Caco-2 (cell line): ENCODE measurements at regions not wholly inside any gene's neighbourhood (a gene's known extent, or its start where the extent isn't known, plus 50 kb on each side); places are given as distances from the start of the nearest gene placed in this dataset.
"Not testable (repeated sequence)": the region's sequence is repeated elsewhere in the genome, so short reads cannot be mapped to it uniquely, and the experiment has no call there.

Source experiments
- BruUV-seq: library from RNA; stranded (reverse); fragments of 400-500 nt; replicated peaks from 2 replicates; lab custom pipeline; 2021; lab: Mats Ljungman, UMichigan
- CTCF ChIA-PET: fragments of 300-600 bp; sonication (Branson Sonifier 250); formaldehyde crosslinking; loops from one replicate; lab custom pipeline; 2022; ENCODE audit warnings: antibody characterized with exemption; lab: Charles Lee
- POLR2A ChIA-PET: fragments of 300-600 bp; sonication (Branson Sonifier 250); formaldehyde crosslinking; loops from one replicate; lab custom pipeline; 2022; ENCODE audit warnings: antibody characterized with exemption; lab: Charles Lee
- DNase-seq, 2 experiments: peaks; one replicate each; pipeline versions ENCODE4 v3.0.0 to v3.0.0-alpha.2; 2020 to 2022
- H3K27me3 ChIP-seq: replicated peaks from 2 replicates; pipeline ENCODE4 v1.6.0; 2011; ENCODE audit warnings: low read length; ENCODE audit not compliant: control insufficient read depth, insufficient read depth
- H3K36me3 ChIP-seq: 2 replicates; pipeline ENCODE4 v1.5.1; 2011; ENCODE audit warnings: low read length; ENCODE audit not compliant: control insufficient read depth, insufficient read depth
- H3K4me1 ChIP-seq: fragments of 250-450 bp; sonication (Bioruptor Pico); 2 replicates; pipeline ENCODE4 v1.5.1; 2020; ENCODE audit warnings: mild to moderate bottlenecking
- H3K4me3 ChIP-seq: 2 replicates; pipeline ENCODE4 v1.5.1; 2011; ENCODE audit warnings: low read depth, mild to moderate bottlenecking, control low read depth, low read length
- H3K9me3 ChIP-seq: fragments of 250-450 bp; sonication (Bioruptor Pico); 2 replicates; pipeline ENCODE4 v1.5.1; 2020; ENCODE audit warnings: mild to moderate bottlenecking, moderate library complexity
- H3K27ac Mint-ChIP-seq: one replicate; pipeline ENCODE4 v1.8.0; 2022; ENCODE audit warnings: mixed read lengths; ENCODE audit not compliant: unreplicated experiment
- H3K27me3 Mint-ChIP-seq: one replicate; pipeline ENCODE4 v1.8.0; 2022; ENCODE audit warnings: mixed read lengths; ENCODE audit not compliant: insufficient read depth, unreplicated experiment
- H3K36me3 Mint-ChIP-seq: one replicate; pipeline ENCODE4 v1.8.0; 2022; ENCODE audit warnings: mild to moderate bottlenecking, mixed read lengths; ENCODE audit not compliant: insufficient read depth, unreplicated experiment
- H3K4me1 Mint-ChIP-seq: one replicate; pipeline ENCODE4 v1.8.0; 2022; ENCODE audit warnings: low read depth, mixed read lengths; ENCODE audit not compliant: unreplicated experiment
- H3K4me3 Mint-ChIP-seq: one replicate; pipeline ENCODE4 v1.8.0; 2022; ENCODE audit warnings: mild to moderate bottlenecking, moderate library complexity, mixed read lengths; ENCODE audit not compliant: unreplicated experiment
- H3K9me3 Mint-ChIP-seq: one replicate; pipeline ENCODE4 v1.8.0; 2022; ENCODE audit warnings: mixed read lengths; ENCODE audit not compliant: unreplicated experiment
- intact Hi-C: fragments of 100-400 bp; cut with micrococcal nuclease; formaldehyde crosslinking; loops from one replicate; pipeline ENCODE4 v1.10.0; 2022; ENCODE audit not compliant: unreplicated experiment
- TF ChIP-seq, protein P1 (sequence below), 2 experiments: fragments of 200-600 bp in 1 of 2; IDR thresholded peaks; 1 replicate in 1 of 2; 2 replicates in 1 of 2; pipeline versions ENCODE4 v1.5.1 to v1.8.0; 2011 to 2022; ENCODE audit warnings: antibody characterized with exemption in 1 of 2, control low read depth in 1 of 2, inconsistent platforms in 1 of 2, low read depth in 1 of 2, low read length in 1 of 2, mild to moderate bottlenecking in 1 of 2, moderate library complexity in 1 of 2; ENCODE audit not compliant: insufficient read depth in 1 of 2, severe bottlenecking in 1 of 2, unreplicated experiment in 1 of 2

DNA sequence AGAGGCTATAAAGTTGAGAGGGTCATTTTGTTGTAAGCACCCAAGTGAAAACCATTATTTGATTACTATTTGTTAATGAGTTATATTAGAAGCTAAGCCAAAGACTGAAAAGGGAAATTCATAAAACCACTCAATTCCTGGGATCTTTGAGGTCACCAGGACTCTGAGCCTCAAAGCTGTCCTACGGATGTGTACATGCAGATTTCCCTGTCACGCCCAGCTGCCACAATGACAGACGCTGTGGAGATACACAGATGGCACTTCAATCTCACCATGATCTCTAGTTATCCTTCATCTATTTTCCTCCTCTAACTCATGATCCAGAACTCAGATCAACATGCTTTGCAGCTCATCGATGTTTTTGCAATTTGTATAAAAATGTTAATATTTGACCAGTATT lies 403.5 kb upstream of the MIR17HG start:
- Histone ChIP-seq H3K27me3 (no peaks in the 10 kb centered on the region), H3K4me1 (no peaks in the 10 kb centered on the region), H3K4me3 (no peak overlapping the region), H3K9me3 (no peaks in the 10 kb centered on the region), H3K36me3 (no peaks in the 10 kb centered on the region)
- no peaks in the 10 kb centered on the region for H3K9me3 Mint-ChIP-seq
- no peak overlapping the region for H3K4me3 Mint-ChIP-seq
- BruUV-seq, result no TSS peak
- intact Hi-C loops, result no loop called here
- POLR2A ChIA-PET, result no interaction called here
- no peak for DNase-seq
- H3K27me3 Mint-ChIP-seq, result peaks cover 9% of the 10 kb centered on the region
- no peaks in the 10 kb centered on the region for H3K4me1 Mint-ChIP-seq
- no peak overlapping the region for H3K27ac Mint-ChIP-seq
- CTCF ChIA-PET, result no interaction called here
- TF ChIP-seq, protein P1, sequence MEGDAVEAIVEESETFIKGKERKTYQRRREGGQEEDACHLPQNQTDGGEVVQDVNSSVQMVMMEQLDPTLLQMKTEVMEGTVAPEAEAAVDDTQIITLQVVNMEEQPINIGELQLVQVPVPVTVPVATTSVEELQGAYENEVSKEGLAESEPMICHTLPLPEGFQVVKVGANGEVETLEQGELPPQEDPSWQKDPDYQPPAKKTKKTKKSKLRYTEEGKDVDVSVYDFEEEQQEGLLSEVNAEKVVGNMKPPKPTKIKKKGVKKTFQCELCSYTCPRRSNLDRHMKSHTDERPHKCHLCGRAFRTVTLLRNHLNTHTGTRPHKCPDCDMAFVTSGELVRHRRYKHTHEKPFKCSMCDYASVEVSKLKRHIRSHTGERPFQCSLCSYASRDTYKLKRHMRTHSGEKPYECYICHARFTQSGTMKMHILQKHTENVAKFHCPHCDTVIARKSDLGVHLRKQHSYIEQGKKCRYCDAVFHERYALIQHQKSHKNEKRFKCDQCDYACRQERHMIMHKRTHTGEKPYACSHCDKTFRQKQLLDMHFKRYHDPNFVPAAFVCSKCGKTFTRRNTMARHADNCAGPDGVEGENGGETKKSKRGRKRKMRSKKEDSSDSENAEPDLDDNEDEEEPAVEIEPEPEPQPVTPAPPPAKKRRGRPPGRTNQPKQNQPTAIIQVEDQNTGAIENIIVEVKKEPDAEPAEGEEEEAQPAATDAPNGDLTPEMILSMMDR (IDR thresholded peaks at IDR 0.05; ENCODE audit: insufficient read depth in 1 of 2, low read depth in 1 of 2, low read length in 1 of 2, severe bottlenecking in 1 of 2, unreplicated experiment in 1 of 2), result no peak
- no peaks in the 10 kb centered on the region for H3K36me3 Mint-ChIP-seq

DNA sequence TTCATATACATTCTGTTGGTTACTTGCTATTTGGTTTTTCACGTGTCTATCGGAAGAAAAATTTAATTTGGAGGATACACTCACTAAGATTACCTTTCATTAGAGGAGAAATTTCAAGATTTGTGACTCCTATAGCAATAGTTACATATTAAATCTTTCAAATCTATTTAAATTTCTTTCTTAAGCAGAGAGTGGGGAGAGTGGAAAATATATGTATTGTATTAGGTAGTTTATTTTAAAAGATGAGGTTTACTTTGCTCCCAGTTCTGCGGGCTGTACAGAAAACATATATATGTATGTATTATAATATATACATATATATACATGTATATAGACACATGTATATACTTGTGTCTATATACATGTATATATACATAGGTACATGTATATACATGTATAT lies 402.3 kb upstream of the MIR17HG start:
- H3K4me1 ChIP-seq, intact Hi-C loops, POLR2A ChIA-PET, H3K4me3 ChIP-seq, DNase-seq, H3K9me3 Mint-ChIP-seq, H3K4me1 Mint-ChIP-seq, H3K9me3 ChIP-seq, H3K27me3 Mint-ChIP-seq, CTCF ChIA-PET, H3K27ac Mint-ChIP-seq, BruUV-seq, H3K27me3 ChIP-seq, H3K4me3 Mint-ChIP-seq, H3K36me3 ChIP-seq, H3K36me3 Mint-ChIP-seq: not testable (repeated sequence)

DNA sequence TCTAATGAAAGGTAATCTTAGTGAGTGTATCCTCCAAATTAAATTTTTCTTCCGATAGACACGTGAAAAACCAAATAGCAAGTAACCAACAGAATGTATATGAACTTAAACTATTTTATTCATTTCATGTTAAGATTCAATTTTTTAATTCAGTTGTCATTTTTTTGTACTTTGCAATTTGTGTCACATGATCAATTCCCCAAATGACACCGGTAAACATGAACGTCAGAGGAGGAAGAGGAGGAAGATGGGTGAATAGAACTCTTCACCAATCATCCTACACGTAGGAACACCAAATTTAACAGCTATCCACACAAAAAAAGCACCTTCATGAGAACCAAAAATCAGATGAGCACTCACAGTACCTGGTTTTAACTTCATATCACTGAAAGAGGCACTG lies 401.4 kb upstream of the MIR17HG start:
- H3K27me3 ChIP-seq, H3K4me3 ChIP-seq, H3K27ac Mint-ChIP-seq, intact Hi-C loops, H3K36me3 ChIP-seq, H3K4me1 Mint-ChIP-seq, H3K27me3 Mint-ChIP-seq, DNase-seq, H3K36me3 Mint-ChIP-seq, H3K4me1 ChIP-seq, H3K9me3 ChIP-seq, H3K4me3 Mint-ChIP-seq, POLR2A ChIA-PET, H3K9me3 Mint-ChIP-seq, BruUV-seq, CTCF ChIA-PET: not testable (repeated sequence)

DNA sequence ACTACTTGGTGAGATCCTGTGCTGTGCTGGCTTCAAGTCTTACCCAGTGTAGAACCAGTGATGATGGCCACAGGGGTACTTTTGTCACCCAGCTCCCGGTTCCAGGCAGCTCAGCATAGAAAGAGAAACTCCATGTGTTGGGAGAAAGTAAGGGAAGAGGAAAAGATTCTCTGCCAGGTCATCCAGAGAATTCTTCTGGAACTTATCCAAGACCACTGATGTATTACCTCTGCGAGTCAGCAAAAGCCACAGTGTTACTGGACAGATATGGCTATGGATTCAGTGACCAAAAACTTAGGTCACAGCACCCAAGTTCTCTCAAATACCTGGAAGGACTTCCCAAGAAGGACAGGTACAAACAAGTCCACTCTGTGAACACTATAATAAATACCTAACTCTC lies 399.5 kb upstream of the MIR17HG start:
- TF ChIP-seq, protein P1 (IDR thresholded peaks at IDR 0.05; ENCODE audit: insufficient read depth in 1 of 2, low read depth in 1 of 2, low read length in 1 of 2, severe bottlenecking in 1 of 2, unreplicated experiment in 1 of 2), result no peak
- Histone ChIP-seq H3K9me3 (no peaks in the 10 kb centered on the region), H3K4me1 (no peaks in the 10 kb centered on the region), H3K36me3 (no peaks in the 10 kb centered on the region), H3K27me3 (no peaks in the 10 kb centered on the region), H3K4me3 (no peak overlapping the region)
- no TSS peak for BruUV-seq
- H3K4me3 Mint-ChIP-seq, result no peak overlapping the region
- no peaks in the 10 kb centered on the region for H3K27me3 Mint-ChIP-seq
- no peaks in the 10 kb centered on the region for H3K4me1 Mint-ChIP-seq
- DNase-seq, result no peak
- H3K27ac Mint-ChIP-seq, result no peak overlapping the region
- POLR2A ChIA-PET, result no interaction called here
- H3K36me3 Mint-ChIP-seq, result no peaks in the 10 kb centered on the region
- intact Hi-C loops, result no loop called here
- CTCF ChIA-PET, result no interaction called here
- no peaks in the 10 kb centered on the region for H3K9me3 Mint-ChIP-seq
